HCT116 (cell line): ENCODE measurements at regions not wholly inside any gene's neighbourhood (a gene's known extent, or its start where the extent isn't known, plus 50 kb on each side); places are given as distances from the start of the nearest gene placed in this dataset.

Experiments
- ATAC-seq: fragments of 200-7000 bp; cut with Tn5 transposase; 2 replicates; pipeline ENCODE4 v1.9.1; 2020; ENCODE audit warnings: mild to moderate bottlenecking, moderate library complexity
- BruUV-seq: library from RNA; stranded (reverse); fragments of 400-500 nt; replicated peaks from 2 replicates; lab custom pipeline; 2021; lab: Mats Ljungman, UMichigan
- CTCF ChIA-PET: fragments of 300-600 bp; sonication (Branson Sonifier 250); formaldehyde crosslinking; loops from one replicate; lab custom pipeline; 2021; ENCODE audit warnings: antibody characterized with exemption; lab: Charles Lee
- POLR2A ChIA-PET: fragments of 300-600, 350-600 bp; sonication (Branson Sonifier 250); formaldehyde crosslinking; loops from one replicate; lab custom pipeline; 2021; ENCODE audit warnings: antibody characterized with exemption; lab: Charles Lee
- RAD21 ChIA-PET, 2 experiments: fragments of 300-600 bp; sonication (Branson Sonifier 250); formaldehyde crosslinking; loops; one replicate each; lab custom pipeline; 2023; ENCODE audit warnings: low total read pairs in 2 of 2; ENCODE audit not compliant: uncharacterized antibody in 2 of 2, unreplicated experiment in 2 of 2, low non-redundant PET in 1 of 2; lab: Charles Lee
- DNase-seq: peaks from one replicate; pipeline ENCODE4 v3.0.0-alpha.2; 2010; ENCODE audit warnings: low read depth, low spot score
- H2AFZ ChIP-seq: fragments of 200-600 bp; shearing (Covaris generic), sonication (generic); 2 replicates; pipeline ENCODE4 v1.6.1; 2017; ENCODE audit warnings: low read depth, mixed run types, mixed read lengths, antibody characterized with exemption, low read length; ENCODE audit not compliant: poor library complexity, severe bottlenecking
- H3K27ac ChIP-seq: 2 replicates; pipeline ENCODE4 v1.5.1; 2012; ENCODE audit warnings: low read depth, low read length
- H3K27me3 ChIP-seq: fragments of 200-600 bp; sonication (generic); 2 replicates; pipeline ENCODE4 v1.6.1; 2016; ENCODE audit warnings: mixed run types, low read length, mixed read lengths; ENCODE audit not compliant: insufficient read depth
- H3K36me3 ChIP-seq, 2 experiments: fragments of 200-500 bp in 1 of 2; fragments of 200-600 bp in 1 of 2; sonication (Bioruptor generic) in 1 of 2; sonication (generic) in 1 of 2; 2 replicates each; pipeline versions ENCODE4 v1.5.1 to v1.6.1; 2014 to 2016; ENCODE audit warnings: low read length in 2 of 2, inconsistent platforms in 1 of 2, mixed read lengths in 1 of 2, mixed run types in 1 of 2; ENCODE audit not compliant: insufficient read depth in 2 of 2, control insufficient read depth in 1 of 2
- H3K4me1 ChIP-seq, 2 experiments: fragments of 200-600 bp in 1 of 2; sonication (generic) in 1 of 2; 2 replicates each; pipeline versions ENCODE4 v1.5.1 to v1.6.1; 2012 to 2017; ENCODE audit warnings: low read length in 2 of 2, inconsistent platforms in 1 of 2, mild to moderate bottlenecking in 1 of 2, mixed read lengths in 1 of 2, mixed run types in 1 of 2, moderate library complexity in 1 of 2; ENCODE audit not compliant: insufficient read depth in 2 of 2, control insufficient read depth in 1 of 2
- H3K4me2 ChIP-seq: fragments of 200-600 bp; sonication (generic); 2 replicates; pipeline ENCODE4 v1.6.1; 2017; ENCODE audit warnings: mixed run types, low read length, mixed read lengths
- H3K4me3 ChIP-seq, 2 experiments: fragments of 200-600 bp in 1 of 2; sonication (generic) in 1 of 2; replicated peaks in 1 of 2; 2 replicates each; pipeline ENCODE4 v1.5.1; 2011 to 2016; ENCODE audit warnings: low read length in 2 of 2, control low read depth in 1 of 2, low read depth in 1 of 2, mild to moderate bottlenecking in 1 of 2, mixed read lengths in 1 of 2, mixed run types in 1 of 2
- H3K79me2 ChIP-seq: fragments of 200-600 bp; sonication (generic); 2 replicates; pipeline ENCODE4 v1.6.1; 2017; ENCODE audit warnings: mild to moderate bottlenecking, mixed run types, low read length, moderate library complexity, mixed read lengths; ENCODE audit not compliant: insufficient read depth
- H3K9ac ChIP-seq: fragments of 200-600 bp; sonication (generic); 2 replicates; pipeline ENCODE4 v1.6.1; 2016; ENCODE audit warnings: low read length, mixed read lengths
- H3K9me2 ChIP-seq: fragments of 200-600 bp; sonication (generic), shearing (Covaris generic); 2 replicates; pipeline ENCODE4 v1.6.1; 2017; ENCODE audit warnings: mixed run types, mild to moderate bottlenecking, moderate library complexity; ENCODE audit not compliant: insufficient read depth
- H3K9me3 ChIP-seq, 2 experiments: fragments of 200-500 bp in 1 of 2; fragments of 200-600 bp in 1 of 2; sonication (Bioruptor generic) in 1 of 2; sonication (generic) in 1 of 2; 2 replicates each; pipeline ENCODE4 v1.6.1; 2014 to 2017; ENCODE audit warnings: low read length in 2 of 2, mixed read lengths in 2 of 2, inconsistent platforms in 1 of 2, low read depth in 1 of 2, mild to moderate bottlenecking in 1 of 2, mixed run types in 1 of 2, moderate library complexity in 1 of 2; ENCODE audit not compliant: control insufficient read depth in 1 of 2, insufficient read depth in 1 of 2
- H4K20me1 ChIP-seq: fragments of 200-600 bp; sonication (generic), shearing (Covaris generic); 2 replicates; pipeline ENCODE4 v1.6.1; 2017; ENCODE audit warnings: mixed run types, mild to moderate bottlenecking, moderate library complexity; ENCODE audit not compliant: insufficient read depth
- CBX3 ChIP-seq: IDR thresholded peaks from 2 replicates; pipeline ENCODE4 v1.6.1; 2012; ENCODE audit warnings: low read depth
- CTCF ChIP-seq, 3 experiments: fragments of 200-600 bp in 1 of 3; sonication (generic) in 1 of 3; IDR thresholded peaks in 2 of 3; conservative IDR thresholded peaks in 1 of 3; 2 replicates each; pipeline ENCODE4 v1.5.1; 2012 to 2017; ENCODE audit warnings: low read depth in 2 of 3, low read length in 2 of 3, antibody characterized with exemption in 1 of 3, borderline replicate concordance in 1 of 3, control low read depth in 1 of 3, mild to moderate bottlenecking in 1 of 3, mixed read lengths in 1 of 3, mixed run types in 1 of 3, moderate library complexity in 1 of 3; ENCODE audit not compliant: insufficient read depth in 1 of 3
- ELF1 ChIP-seq: IDR thresholded peaks from 2 replicates; pipeline ENCODE4 v1.6.1; 2012; ENCODE audit warnings: low read depth, borderline replicate concordance
- EZH2 ChIP-seq: fragments of 200-600 bp; sonication (generic); IDR thresholded peaks from 2 replicates; pipeline ENCODE4 v1.6.1; 2017; ENCODE audit warnings: antibody characterized with exemption, mixed run types
- EZH2phosphoT487 ChIP-seq: fragments of 200-600 bp; IDR thresholded peaks from 2 replicates; pipeline ENCODE4 v1.6.1; 2018; ENCODE audit warnings: antibody characterized with exemption, borderline replicate concordance
- FOSL1 ChIP-seq: IDR thresholded peaks from 2 replicates; pipeline ENCODE4 v1.6.1; 2012; ENCODE audit warnings: low read depth
- MAX ChIP-seq: IDR thresholded peaks from 2 replicates; pipeline ENCODE4 v1.6.1; 2012
- POLR2A ChIP-seq: IDR thresholded peaks from 2 replicates; pipeline ENCODE4 v1.7.0; 2011; ENCODE audit warnings: borderline replicate concordance; ENCODE audit not compliant: insufficient read depth, insufficient read length; ENCODE audit errors: extremely low read depth
- RAD21 ChIP-seq: IDR thresholded peaks from 2 replicates; pipeline ENCODE4 v1.6.1; 2012; ENCODE audit warnings: low read depth, mild to moderate bottlenecking
- SIN3A ChIP-seq: IDR thresholded peaks from 2 replicates; pipeline ENCODE4 v1.6.1; 2012; ENCODE audit warnings: low read depth
- SP1 ChIP-seq: IDR thresholded peaks from 2 replicates; pipeline ENCODE4 v1.6.1; 2012; ENCODE audit warnings: low read depth
- SRF ChIP-seq: IDR thresholded peaks from 2 replicates; pipeline ENCODE4 v1.6.1; 2012; ENCODE audit warnings: low read depth
- TCF7L2 ChIP-seq: IDR thresholded peaks from 2 replicates; pipeline ENCODE4 v1.7.0; 2011; ENCODE audit warnings: borderline replicate concordance, inconsistent platforms; ENCODE audit not compliant: insufficient read depth, insufficient read length; ENCODE audit errors: extremely low read depth
- YY1 ChIP-seq: IDR thresholded peaks from 2 replicates; pipeline ENCODE4 v1.6.1; 2011; ENCODE audit warnings: low read length, low read depth, moderate library complexity, mild to moderate bottlenecking; ENCODE audit not compliant: insufficient replicate concordance; ENCODE audit errors: extremely low read depth
- ZNF274 ChIP-seq: fragments of 200-500 bp; sonication (Bioruptor generic); IDR thresholded peaks from 2 replicates; pipeline ENCODE4 v1.6.1; 2014; ENCODE audit warnings: mild to moderate bottlenecking, low read depth, low read length, inconsistent platforms
- intact Hi-C: fragments of 100-400 bp; cut with micrococcal nuclease; formaldehyde crosslinking; loops from 2 replicates; pipeline ENCODE4 v1.10.0; 2022
- TF ChIP-seq, protein P1 (sequence below): IDR thresholded peaks from 2 replicates; pipeline ENCODE4 v1.6.1; 2011; ENCODE audit warnings: mild to moderate bottlenecking, low read length, moderate library complexity; ENCODE audit not compliant: insufficient replicate concordance; ENCODE audit errors: extremely low read depth

DNA sequence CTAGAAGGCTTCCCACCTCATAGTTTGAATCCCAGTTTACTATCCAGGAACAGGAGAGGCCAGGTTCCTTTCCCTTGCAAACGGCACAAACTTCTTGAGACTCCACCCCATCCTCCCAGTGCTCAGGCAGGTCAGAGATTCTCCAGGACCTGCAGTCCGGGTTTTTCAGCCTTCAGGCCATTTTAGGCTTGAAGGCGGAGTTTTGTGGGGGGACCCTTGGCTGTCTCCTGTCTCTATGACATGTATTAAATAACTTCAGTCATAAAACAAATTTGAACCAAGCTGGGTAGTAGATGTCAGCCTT is 230.1 kb downstream of the NFATC2 start:
- Histone ChIP-seq H3K9me3 (peaks cover 0 to 2% of the 10 kb centered on the region in 2 experiments; a peak in 1 of 4 replicates), H3K4me2 (no peak overlapping the region), H3K79me2 (no peaks in the 10 kb centered on the region), H3K4me3 (no peak overlapping the region), H3K9ac (no peak overlapping the region), H4K20me1 (no peaks in the 10 kb centered on the region), H2AFZ (no peak overlapping the region), H3K27me3 (no peaks in the 10 kb centered on the region), H3K36me3 (no peaks in the 10 kb centered on the region), H3K9me2 (no peaks in the 10 kb centered on the region), H3K4me1 (no peaks in the 10 kb centered on the region), H3K27ac (no peak overlapping the region)
- ChIA-PET RAD21 (no interaction called here), CTCF (interaction anchor here (2.4 kb wide), 1 partner anchor 325 kb away, joined by 13 read pairs; no protein-coding TSS in a partner anchor), POLR2A (no interaction called here)
- no peak for ATAC-seq
- TF ChIP-seq YY1 (no peak), TCF7L2 (no peak)
- intact Hi-C loops: no loop called here
- DNase-seq: no peak
- BruUV-seq: no TSS peak

DNA sequence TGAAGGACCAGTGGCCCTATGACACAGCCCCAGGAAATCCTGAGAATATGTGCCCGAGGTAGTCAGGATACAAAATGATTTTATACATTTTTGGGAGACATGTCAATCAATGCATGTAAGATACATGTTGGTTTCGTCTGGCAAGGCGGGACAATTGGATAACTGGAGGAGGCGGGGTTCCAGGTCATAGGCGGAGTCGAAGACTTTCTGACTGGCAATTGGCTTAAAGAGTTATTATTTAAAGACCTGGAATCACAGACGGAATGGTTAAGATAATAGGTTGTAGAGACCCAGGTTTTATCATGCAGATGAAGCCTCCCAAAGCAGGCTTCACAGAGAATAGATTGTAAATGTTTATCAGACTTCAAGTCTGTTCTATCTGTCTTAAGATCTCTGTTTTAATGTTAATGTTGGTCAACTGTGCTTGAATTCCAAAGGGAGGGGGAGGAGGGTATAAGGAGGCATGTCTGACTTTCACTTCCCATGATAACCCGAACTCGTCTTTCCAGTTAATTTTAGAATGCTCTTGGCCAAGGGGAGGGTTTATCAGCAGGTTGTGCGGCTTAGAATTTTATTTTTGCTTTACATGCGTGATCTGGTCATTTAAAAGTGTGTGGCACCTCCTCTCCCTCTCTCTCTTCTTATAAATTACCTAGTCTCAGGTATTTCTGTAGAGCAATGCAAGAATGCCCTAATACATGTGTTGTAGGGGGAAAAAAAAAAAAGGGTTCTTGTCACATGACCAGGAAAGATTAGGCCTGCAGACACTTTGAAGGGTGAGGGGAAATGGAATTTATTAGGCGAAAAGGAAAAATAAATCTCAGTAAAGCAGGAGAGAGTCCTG is 230.7 kb downstream of the NFATC2 start:
- no peaks in the 10 kb centered on the region for H4K20me1 ChIP-seq
- H3K4me1 ChIP-seq: peaks cover 0 to 2% of the 10 kb centered on the region in 2 experiments; a peak in 1 of 4 replicates
- CTCF ChIA-PET: interaction anchor here (7.0 kb wide), 1 partner anchor 319 kb away, joined by 91 read pairs; no protein-coding TSS in a partner anchor
- H3K36me3 ChIP-seq: no peaks in the 10 kb centered on the region
- DNase-seq (no peak), ATAC-seq (no peak)
- H3K4me2 ChIP-seq: no peak overlapping the region
- intact Hi-C loops: no loop called here
- no peaks in the 10 kb centered on the region for H3K9me2 ChIP-seq
- peaks cover 0 to 2% of the 10 kb centered on the region in 2 experiments; a peak in 1 of 4 replicates for H3K9me3 ChIP-seq
- BruUV-seq: no TSS peak
- no peak overlapping the region for H3K27ac ChIP-seq
- RAD21 ChIA-PET: no interaction called here
- no peak overlapping the region for H3K4me3 ChIP-seq
- no peak overlapping the region for H2AFZ ChIP-seq
- H3K79me2 ChIP-seq: no peaks in the 10 kb centered on the region
- POLR2A ChIA-PET: no interaction called here
- H3K9ac ChIP-seq: no peak overlapping the region
- H3K27me3 ChIP-seq: no peaks in the 10 kb centered on the region
- TF ChIP-seq MAX (no peak), ZNF274 (no peak), CBX3 (no peak), FOSL1 (no peak), POLR2A (no peak), EZH2 (no peak), EZH2phosphoT487 (no peak), ELF1 (no peak), YY1 (no peak), SIN3A (no peak), SP1 (no peak), CTCF (IDR thresholded peaks at IDR 0.05 in 2 of 3, conservative IDR thresholded peaks at IDR 0.05 in 1 of 3; ENCODE audit: borderline replicate concordance in 1 of 3, insufficient read depth in 1 of 3, low read depth in 2 of 3, low read length in 2 of 3) (no peak), SRF (no peak), RAD21 (no peak)
- TF ChIP-seq, protein P1, sequence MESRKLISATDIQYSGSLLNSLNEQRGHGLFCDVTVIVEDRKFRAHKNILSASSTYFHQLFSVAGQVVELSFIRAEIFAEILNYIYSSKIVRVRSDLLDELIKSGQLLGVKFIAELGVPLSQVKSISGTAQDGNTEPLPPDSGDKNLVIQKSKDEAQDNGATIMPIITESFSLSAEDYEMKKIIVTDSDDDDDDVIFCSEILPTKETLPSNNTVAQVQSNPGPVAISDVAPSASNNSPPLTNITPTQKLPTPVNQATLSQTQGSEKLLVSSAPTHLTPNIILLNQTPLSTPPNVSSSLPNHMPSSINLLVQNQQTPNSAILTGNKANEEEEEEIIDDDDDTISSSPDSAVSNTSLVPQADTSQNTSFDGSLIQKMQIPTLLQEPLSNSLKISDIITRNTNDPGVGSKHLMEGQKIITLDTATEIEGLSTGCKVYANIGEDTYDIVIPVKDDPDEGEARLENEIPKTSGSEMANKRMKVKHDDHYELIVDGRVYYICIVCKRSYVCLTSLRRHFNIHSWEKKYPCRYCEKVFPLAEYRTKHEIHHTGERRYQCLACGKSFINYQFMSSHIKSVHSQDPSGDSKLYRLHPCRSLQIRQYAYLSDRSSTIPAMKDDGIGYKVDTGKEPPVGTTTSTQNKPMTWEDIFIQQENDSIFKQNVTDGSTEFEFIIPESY: no peak
